Muscle layer of duodenum (tissue), 2 donors: ENCODE measurements at regions not wholly inside any gene's neighbourhood (a gene's known extent, or its start where the extent isn't known, plus 50 kb on each side); places are given as distances from the start of the nearest gene placed in this dataset.

Experiments used
- H3K27ac ChIP-seq: one replicate; pipeline ENCODE4 v1.7.0; 2013; ENCODE audit warnings: mild to moderate bottlenecking, low read length
- H3K27me3 ChIP-seq: one replicate; pipeline ENCODE4 v1.7.0; 2013; ENCODE audit warnings: low read depth, mild to moderate bottlenecking, control low read depth, low read length
- H3K36me3 ChIP-seq, 2 donors: one replicate each; pipeline ENCODE4 v1.7.0; 2013; ENCODE audit warnings: low read length in 2 of 2, control low read depth in 1 of 2, mild to moderate bottlenecking in 1 of 2; ENCODE audit not compliant: insufficient read depth in 2 of 2, control insufficient read depth in 1 of 2
- H3K4me1 ChIP-seq, 2 donors: one replicate each; pipeline ENCODE4 v1.7.0; 2013; ENCODE audit warnings: low read length in 2 of 2, mild to moderate bottlenecking in 2 of 2, control low read depth in 1 of 2, moderate library complexity in 1 of 2; ENCODE audit not compliant: insufficient read depth in 2 of 2, control insufficient read depth in 1 of 2
- H3K4me3 ChIP-seq, 2 donors: one replicate each; pipeline ENCODE4 v1.7.0; 2013; ENCODE audit warnings: low read length in 2 of 2, low read depth in 1 of 2, mild to moderate bottlenecking in 1 of 2
- H3K9me3 ChIP-seq, 2 donors: one replicate each; pipeline ENCODE4 v1.7.0; 2013; ENCODE audit warnings: low read length in 2 of 2, control low read depth in 1 of 2, mild to moderate bottlenecking in 1 of 2; ENCODE audit not compliant: control insufficient read depth in 1 of 2
- donor health status: healthy.

DNA sequence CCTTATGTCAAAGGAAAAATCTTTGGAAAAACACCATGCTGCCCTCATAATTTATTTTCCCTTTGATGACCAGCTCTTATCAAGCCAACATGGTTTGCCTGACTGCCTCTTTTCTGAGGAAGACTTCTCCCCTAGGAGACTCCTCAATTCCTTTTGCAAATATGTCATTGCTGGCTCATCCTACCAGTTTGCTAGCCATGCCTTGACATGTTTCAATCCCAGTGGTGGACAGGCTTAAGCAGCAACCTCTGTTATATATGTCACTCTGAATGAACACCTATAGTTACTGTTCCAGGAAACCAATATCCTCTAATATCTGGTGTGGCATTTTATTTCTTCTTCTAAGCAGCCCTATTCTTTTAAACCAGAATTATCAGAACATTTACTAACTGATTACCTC lies 615.8 kb downstream of the HTR1A start:
- H3K27me3 ChIP-seq, result no peaks in the 10 kb centered on the region
- no peaks in the 10 kb centered on the region for H3K4me1 ChIP-seq
- H3K9me3 ChIP-seq, result peaks cover 0 to 2% of the 10 kb centered on the region in 2 donors
- no peak overlapping the region for H3K27ac ChIP-seq
- H3K36me3 ChIP-seq, result no peaks in the 10 kb centered on the region
- H3K4me3 ChIP-seq, result no peak overlapping the region

DNA sequence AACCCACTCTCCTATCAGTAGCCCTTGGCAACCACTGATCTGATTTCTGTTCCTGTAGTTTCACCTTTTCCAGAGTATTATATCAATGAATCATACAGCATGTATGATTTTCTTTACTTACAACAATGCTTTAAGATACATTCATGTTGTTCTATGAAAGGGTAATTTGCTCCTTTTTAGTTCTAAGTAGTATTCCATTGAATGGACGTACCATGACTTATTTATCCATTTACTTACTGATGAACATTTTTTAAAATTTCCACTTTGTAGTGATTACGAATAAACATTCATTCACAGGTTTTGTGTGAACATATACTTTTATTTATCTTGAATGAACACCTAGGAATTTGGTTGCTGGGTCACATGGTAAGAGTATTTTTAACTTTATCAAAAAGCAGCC lies 620.8 kb downstream of the HTR1A start:
- no peaks in the 10 kb centered on the region for H3K4me1 ChIP-seq

DNA sequence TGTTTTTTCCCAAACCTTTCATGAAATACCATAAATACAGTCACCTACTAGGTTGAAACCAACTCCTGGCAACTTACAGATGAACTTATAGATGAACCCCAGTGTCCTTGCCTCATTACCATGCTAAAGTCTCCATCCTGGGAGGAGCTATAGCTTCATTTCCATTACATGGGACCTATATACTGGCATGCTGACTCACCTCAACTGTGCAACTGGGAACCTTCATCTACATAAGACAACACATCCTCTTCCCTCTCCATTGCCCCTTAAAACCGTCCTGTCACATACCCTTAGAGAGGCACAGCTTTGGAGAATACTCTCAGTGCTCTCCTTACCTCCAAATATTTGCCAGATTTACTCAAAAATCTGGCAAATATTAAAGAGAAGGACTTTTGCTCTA lies 638.3 kb downstream of the HTR1A start:
- H3K4me1 ChIP-seq, result no peaks in the 10 kb centered on the region
- H3K4me3 ChIP-seq, result no peak overlapping the region
- H3K36me3 ChIP-seq, result no peaks in the 10 kb centered on the region
- H3K9me3 ChIP-seq, result peaks cover 0 to 2% of the 10 kb centered on the region in 2 donors
- H3K27me3 ChIP-seq, result no peaks in the 10 kb centered on the region
- no peak overlapping the region for H3K27ac ChIP-seq

More for the DNA sequence above, 620.8 kb downstream of the HTR1A start:
- H3K27ac ChIP-seq, result no peak overlapping the region
- no peak overlapping the region for H3K4me3 ChIP-seq
- H3K9me3 ChIP-seq, result peaks cover 0 to 7% of the 10 kb centered on the region in 2 donors
- no peaks in the 10 kb centered on the region for H3K36me3 ChIP-seq
- H3K27me3 ChIP-seq, result no peaks in the 10 kb centered on the region

DNA sequence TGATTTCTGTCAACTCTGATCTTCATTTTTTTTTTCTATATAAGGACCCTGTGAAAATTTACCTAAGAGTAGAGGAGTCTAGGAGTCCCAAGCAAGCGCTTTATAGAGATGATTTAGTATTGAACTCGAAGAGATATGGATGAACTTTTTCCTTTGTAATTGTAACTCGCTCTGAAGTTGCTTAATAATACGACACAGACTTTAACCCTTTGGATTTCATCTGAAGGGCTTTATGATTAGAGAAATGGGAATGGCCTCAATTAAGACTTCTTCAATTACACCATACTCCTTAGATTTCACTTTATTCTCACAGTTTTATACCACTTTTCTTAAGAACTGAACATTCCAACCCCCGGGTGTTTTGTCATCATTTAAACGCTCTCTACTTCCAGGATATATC lies 647.7 kb downstream of the HTR1A start:
- Histone ChIP-seq H3K4me1 (no peaks in the 10 kb centered on the region), H3K27ac (no peak overlapping the region), H3K36me3 (no peaks in the 10 kb centered on the region), H3K9me3 (no peaks in the 10 kb centered on the region), H3K4me3 (no peak overlapping the region), H3K27me3 (no peaks in the 10 kb centered on the region)

DNA sequence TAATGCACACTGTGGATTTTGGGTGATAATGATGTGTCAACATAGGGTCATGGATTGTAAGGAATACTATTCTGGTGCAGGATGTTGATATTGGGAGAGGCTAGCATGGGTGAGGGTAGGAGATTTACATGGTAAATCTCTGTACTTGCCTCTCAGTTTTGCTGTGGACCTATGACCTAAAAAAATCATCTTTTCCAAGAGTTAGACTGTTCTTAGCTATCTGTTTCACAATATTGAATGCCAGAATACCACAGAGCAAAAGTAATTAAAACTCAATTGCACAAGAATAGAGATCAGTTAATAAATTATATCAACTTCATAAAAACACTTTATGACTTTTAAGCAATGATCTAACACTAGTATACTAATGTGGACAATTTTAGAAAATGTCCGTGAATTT lies 651.6 kb downstream of the HTR1A start:
- Histone ChIP-seq H3K27me3 (no peaks in the 10 kb centered on the region), H3K4me1 (no peaks in the 10 kb centered on the region), H3K36me3 (no peaks in the 10 kb centered on the region), H3K27ac (no peak overlapping the region), H3K4me3 (no peak overlapping the region), H3K9me3 (no peaks in the 10 kb centered on the region)

DNA sequence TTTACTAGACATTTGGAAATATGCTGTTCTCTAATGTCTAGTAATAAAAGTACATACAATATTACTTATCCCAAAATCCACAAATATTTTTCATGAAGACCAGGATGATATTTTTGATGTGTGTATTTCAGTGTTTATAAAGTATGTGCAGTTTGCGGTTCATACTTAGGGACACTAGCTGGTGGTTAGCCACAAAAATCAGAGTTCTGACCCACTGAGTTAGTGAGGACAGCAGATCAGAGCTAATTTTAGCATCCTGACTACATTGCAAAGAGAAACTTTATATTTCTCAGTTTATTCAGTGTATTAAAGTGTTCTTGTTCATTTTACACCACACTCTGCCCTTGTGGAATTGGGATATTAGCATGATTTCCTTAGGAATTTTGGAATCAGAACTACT lies 655.3 kb downstream of the HTR1A start:
- Histone ChIP-seq H3K4me1 (no peaks in the 10 kb centered on the region), H3K4me3 (no peak overlapping the region), H3K27ac (no peak overlapping the region), H3K36me3 (no peaks in the 10 kb centered on the region), H3K27me3 (no peaks in the 10 kb centered on the region), H3K9me3 (no peaks in the 10 kb centered on the region)

DNA sequence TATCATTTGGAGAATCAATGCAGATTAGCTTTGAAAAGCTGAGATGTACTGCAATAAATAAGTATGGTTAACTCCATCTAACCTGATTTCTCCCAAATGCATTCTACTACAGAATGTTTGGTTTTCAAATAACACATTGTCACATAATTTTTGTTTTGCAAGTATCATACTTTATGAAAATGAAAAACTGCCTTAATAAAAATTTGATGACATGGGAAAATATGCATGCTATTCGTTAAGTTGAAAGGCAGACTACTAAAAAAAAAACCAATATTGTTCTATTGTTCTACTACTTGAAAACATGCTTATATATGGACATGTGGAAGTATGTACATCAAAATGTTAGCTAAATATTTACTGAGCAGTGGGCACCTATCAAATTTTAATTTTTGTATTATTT lies 668.9 kb downstream of the HTR1A start:
- Histone ChIP-seq H3K4me3 (no peak overlapping the region), H3K9me3 (no peaks in the 10 kb centered on the region), H3K36me3 (no peaks in the 10 kb centered on the region), H3K4me1 (no peaks in the 10 kb centered on the region), H3K27me3 (no peaks in the 10 kb centered on the region), H3K27ac (no peak overlapping the region)

DNA sequence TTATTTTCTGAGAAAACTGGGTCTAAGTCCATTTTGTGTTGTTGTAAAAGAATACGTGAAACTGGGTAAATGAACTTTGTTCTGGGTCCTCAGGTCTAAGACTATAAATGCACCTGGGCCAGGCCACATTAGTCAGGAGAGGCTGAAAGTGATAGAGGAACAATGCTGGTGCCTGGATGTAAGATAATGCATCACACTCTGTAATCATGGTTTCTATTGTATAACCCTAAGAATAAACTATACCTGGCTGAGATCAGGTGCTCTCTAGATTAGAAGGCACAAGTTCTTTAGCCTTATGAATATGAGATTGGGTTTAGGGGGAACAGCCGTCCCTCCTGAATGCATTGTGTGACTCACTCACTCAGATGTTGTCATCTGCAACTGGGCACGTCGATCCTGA lies 675.5 kb downstream of the HTR1A start:
- H3K27me3 ChIP-seq, result no peaks in the 10 kb centered on the region
- H3K4me3 ChIP-seq, result no peak overlapping the region
- no peaks in the 10 kb centered on the region for H3K4me1 ChIP-seq
- no peaks in the 10 kb centered on the region for H3K36me3 ChIP-seq
- H3K9me3 ChIP-seq, result no peaks in the 10 kb centered on the region
- no peak overlapping the region for H3K27ac ChIP-seq

DNA sequence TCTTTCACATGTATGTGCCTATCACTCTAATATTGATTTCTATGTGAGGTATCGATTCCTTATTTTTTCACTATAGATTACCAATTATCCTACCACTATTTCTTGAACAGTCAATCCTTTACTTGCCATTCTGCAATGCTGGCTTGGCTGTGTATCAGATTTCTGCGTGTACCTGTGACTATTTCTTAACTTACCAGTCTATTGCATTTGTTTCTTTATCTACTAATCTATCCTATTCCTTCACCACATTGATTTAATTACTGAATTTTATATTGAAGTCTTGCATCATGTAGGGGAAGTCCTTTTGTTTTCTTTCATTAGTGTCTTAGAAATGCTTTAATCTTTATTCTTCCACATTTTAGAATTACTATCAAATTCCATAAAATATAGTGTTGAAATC lies 684.8 kb downstream of the LRRC70 start:
- Histone ChIP-seq H3K4me3 (no peak overlapping the region), H3K27me3 (no peaks in the 10 kb centered on the region), H3K27ac (no peak overlapping the region), H3K36me3 (no peaks in the 10 kb centered on the region), H3K4me1 (no peaks in the 10 kb centered on the region), H3K9me3 (no peaks in the 10 kb centered on the region)

DNA sequence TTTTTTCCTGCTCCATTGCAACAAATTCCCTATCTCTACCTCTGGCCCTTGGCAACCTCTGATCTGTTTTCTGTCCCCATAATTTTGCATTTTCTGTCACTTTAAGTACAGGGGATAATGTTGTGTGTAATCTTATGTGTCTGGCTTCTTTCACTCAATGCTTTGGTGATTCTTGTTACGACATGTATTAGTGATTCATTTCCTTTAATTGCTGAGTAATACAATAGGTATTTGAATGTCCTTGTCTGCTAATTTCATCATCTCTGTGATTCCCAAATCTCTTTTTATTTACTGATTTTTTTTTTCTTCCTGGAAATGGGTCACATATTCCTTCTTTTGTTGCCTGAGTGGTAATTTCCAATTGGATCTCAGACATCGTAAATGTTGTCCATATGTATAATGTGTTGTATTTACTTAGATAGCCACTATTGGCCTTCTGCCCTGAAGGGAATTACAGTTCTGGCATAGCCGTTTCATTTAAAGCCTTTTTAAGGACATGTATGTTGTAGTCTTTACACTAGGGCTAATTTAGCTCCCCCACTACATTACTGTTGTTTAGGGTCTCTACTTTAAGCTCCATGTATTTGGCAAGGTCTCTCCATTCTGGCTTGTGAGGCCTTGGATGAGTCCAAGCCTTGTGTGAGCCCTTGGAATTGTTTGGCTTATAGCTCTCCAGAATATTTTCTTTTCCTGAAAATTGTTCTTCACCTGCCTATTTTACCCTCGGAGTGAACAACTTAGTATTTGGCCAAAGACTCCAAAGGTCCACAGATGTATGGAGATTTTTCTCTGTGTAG lies 683.8 kb downstream of the LRRC70 start:
- Histone ChIP-seq H3K36me3 (no peaks in the 10 kb centered on the region), H3K9me3 (no peaks in the 10 kb centered on the region), H3K27me3 (no peaks in the 10 kb centered on the region), H3K4me1 (no peaks in the 10 kb centered on the region), H3K4me3 (no peak overlapping the region), H3K27ac (no peak overlapping the region)

DNA sequence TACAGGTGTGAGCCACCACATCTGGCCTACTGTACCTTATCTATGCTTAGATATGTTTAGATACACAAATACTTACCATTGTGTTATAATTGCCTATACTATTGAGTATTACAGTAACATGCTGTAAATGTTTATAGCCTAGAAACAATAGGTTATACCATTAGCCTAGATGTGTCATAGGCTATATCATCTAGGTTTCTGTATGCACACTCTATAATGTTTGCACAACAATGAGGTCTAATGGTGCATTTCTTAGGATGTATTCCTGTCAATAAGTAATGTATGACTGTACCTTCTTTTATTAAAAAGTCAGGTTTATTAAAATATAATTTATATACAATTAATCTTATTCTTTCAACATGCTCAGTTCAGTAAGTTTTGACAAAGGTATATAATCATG lies 683.1 kb downstream of the LRRC70 start:
- no peak overlapping the region for H3K27ac ChIP-seq
- no peaks in the 10 kb centered on the region for H3K4me1 ChIP-seq
- no peaks in the 10 kb centered on the region for H3K27me3 ChIP-seq
- H3K36me3 ChIP-seq, result no peaks in the 10 kb centered on the region
- H3K4me3 ChIP-seq, result no peak overlapping the region
- H3K9me3 ChIP-seq, result no peaks in the 10 kb centered on the region

DNA sequence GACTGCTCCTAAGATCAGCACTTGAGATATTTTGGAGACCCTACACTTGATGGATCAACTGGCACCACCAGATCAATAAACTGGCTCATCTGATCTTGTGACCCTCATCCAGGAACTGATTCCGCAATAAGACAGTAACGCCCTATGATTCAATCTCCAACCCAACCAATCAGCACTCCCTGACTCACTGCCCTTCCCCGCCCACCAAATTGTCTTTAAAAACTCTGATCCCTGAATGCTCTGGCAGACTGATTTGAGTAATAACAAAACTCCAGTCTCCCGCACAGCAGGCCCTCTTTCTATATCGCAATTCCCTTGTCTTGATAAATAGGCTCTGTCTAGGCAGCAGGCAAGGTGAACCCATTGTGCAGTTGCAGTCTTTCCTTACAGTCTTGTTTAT lies 677.0 kb downstream of the LRRC70 start:
- H3K27me3 ChIP-seq, result no peaks in the 10 kb centered on the region
- H3K4me3 ChIP-seq, result no peak overlapping the region
- H3K9me3 ChIP-seq, result no peaks in the 10 kb centered on the region
- no peaks in the 10 kb centered on the region for H3K4me1 ChIP-seq
- no peaks in the 10 kb centered on the region for H3K36me3 ChIP-seq
- H3K27ac ChIP-seq, result no peak overlapping the region
